WTC11 (cell line): ENCODE measurements at regions not wholly inside any gene's neighbourhood (a gene's known extent, or its start where the extent isn't known, plus 50 kb on each side); places are given as distances from the start of the nearest gene placed in this dataset.

Experiments
- ATAC-seq: fragments of 200-7000 bp; cut with Tn5 transposase; 2 replicates; pipeline ENCODE4 v1.10.0; 2021; ENCODE audit warnings: mild to moderate bottlenecking, moderate library complexity
- CTCF ChIA-PET: fragments of 300-600 bp; sonication (Branson Sonifier 250); formaldehyde crosslinking; loops from one replicate; lab custom pipeline; 2021; ENCODE audit warnings: antibody characterized with exemption; lab: Charles Lee
- POLR2A ChIA-PET: fragments of 350-600 bp; sonication (Branson Sonifier 250); formaldehyde crosslinking; loops from one replicate; lab custom pipeline; 2021; ENCODE audit warnings: antibody characterized with exemption; lab: Charles Lee
- DNase-seq: peaks from one replicate; pipeline ENCODE4 v3.0.0; 2021; ENCODE audit warnings: low spot score
- H3K27ac Mint-ChIP-seq: 2 replicates; pipeline ENCODE4 v1.8.0; 2021; ENCODE audit warnings: mixed read lengths
- H3K27me3 Mint-ChIP-seq: 2 replicates; pipeline ENCODE4 v1.8.0; 2021; ENCODE audit warnings: low read depth, mild to moderate bottlenecking, moderate library complexity, mixed read lengths
- H3K36me3 Mint-ChIP-seq: 2 replicates; pipeline ENCODE4 v1.8.0; 2021; ENCODE audit warnings: mixed read lengths
- H3K4me1 Mint-ChIP-seq: 2 replicates; pipeline ENCODE4 v1.8.0; 2022; ENCODE audit warnings: mixed read lengths
- H3K4me3 Mint-ChIP-seq: 2 replicates; pipeline ENCODE4 v1.8.0; 2021; ENCODE audit warnings: mild to moderate bottlenecking, moderate library complexity, mixed read lengths
- H3K9me3 Mint-ChIP-seq: 2 replicates; pipeline ENCODE4 v1.8.0; 2021; ENCODE audit warnings: mixed read lengths
- CREM ChIP-seq: sonication (generic); formaldehyde crosslinking; IDR thresholded peaks from 2 replicates; pipeline ENCODE4 v1.8.1; 2022; ENCODE audit warnings: mild to moderate bottlenecking, missing genetic modification reagents, moderate library complexity
- ELF4 ChIP-seq: sonication (generic); formaldehyde crosslinking; IDR thresholded peaks from 2 replicates; pipeline ENCODE4 v1.8.1; 2022; ENCODE audit warnings: low read depth, mild to moderate bottlenecking, moderate library complexity, missing genetic modification reagents
- EMX1 ChIP-seq: fragments of 250-450 bp; sonication (Bioruptor Pico); IDR thresholded peaks from 2 replicates; pipeline ENCODE4 v1.8.0; 2021; ENCODE audit warnings: mild to moderate bottlenecking
- ESRRA ChIP-seq: sonication (generic); formaldehyde crosslinking; IDR thresholded peaks from 2 replicates; pipeline ENCODE4 v1.8.1; 2022; ENCODE audit warnings: mild to moderate bottlenecking, missing genetic modification reagents, borderline replicate concordance
- ETV6 ChIP-seq: sonication (generic); formaldehyde crosslinking; IDR thresholded peaks from 2 replicates; pipeline ENCODE4 v1.8.1; 2022; ENCODE audit warnings: mild to moderate bottlenecking, missing genetic modification reagents
- FOXP1 ChIP-seq: sonication (generic); formaldehyde crosslinking; IDR thresholded peaks from 2 replicates; pipeline ENCODE4 v1.8.0; 2022; ENCODE audit warnings: missing genetic modification reagents, mild to moderate bottlenecking, moderate library complexity, borderline replicate concordance
- GABPB1 ChIP-seq: sonication (generic); formaldehyde crosslinking; IDR thresholded peaks from 2 replicates; pipeline ENCODE4 v1.8.1; 2023; ENCODE audit warnings: mild to moderate bottlenecking, missing genetic modification reagents
- GRHL2 ChIP-seq: fragments of 250-450 bp; sonication (Bioruptor Pico); IDR thresholded peaks from 2 replicates; pipeline ENCODE4 v1.8.0; 2022; ENCODE audit warnings: mild to moderate bottlenecking, moderate library complexity; ENCODE audit not compliant: insufficient replicate concordance, severe bottlenecking
- KAT7 ChIP-seq: sonication (generic); formaldehyde crosslinking; IDR thresholded peaks from 2 replicates; pipeline ENCODE4 v1.8.1; 2023; ENCODE audit warnings: missing genetic modification reagents, mild to moderate bottlenecking, borderline replicate concordance
- MYBL2 ChIP-seq: sonication (generic); formaldehyde crosslinking; IDR thresholded peaks from 2 replicates; pipeline ENCODE4 v1.8.1; 2023; ENCODE audit warnings: mild to moderate bottlenecking, moderate library complexity, missing genetic modification reagents
- NFYB ChIP-seq: sonication (generic); formaldehyde crosslinking; conservative IDR thresholded peaks from 2 replicates; pipeline ENCODE4 v1.8.0; 2022; ENCODE audit warnings: low read depth, missing genetic modification reagents
- PRRX2 ChIP-seq: fragments of 250-450 bp; sonication (Bioruptor Pico); IDR thresholded peaks from 2 replicates; pipeline ENCODE4 v1.8.0; 2021; ENCODE audit warnings: mild to moderate bottlenecking
- TEAD1 ChIP-seq: sonication (generic); formaldehyde crosslinking; IDR thresholded peaks from 2 replicates; pipeline ENCODE4 v1.8.0; 2022; ENCODE audit warnings: mild to moderate bottlenecking, missing genetic modification reagents
- TEAD4 ChIP-seq: sonication (generic); formaldehyde crosslinking; IDR thresholded peaks from 2 replicates; pipeline ENCODE4 v1.8.0; 2022; ENCODE audit warnings: mild to moderate bottlenecking, missing genetic modification reagents
- ZNF219 ChIP-seq: sonication (generic); formaldehyde crosslinking; IDR thresholded peaks from 2 replicates; pipeline ENCODE4 v1.8.0; 2023; ENCODE audit warnings: missing genetic modification reagents, mild to moderate bottlenecking, borderline replicate concordance
- ZNF263 ChIP-seq: sonication (generic); formaldehyde crosslinking; IDR thresholded peaks from 2 replicates; pipeline ENCODE4 v1.8.1; 2022; ENCODE audit warnings: low read depth, mild to moderate bottlenecking, moderate library complexity, missing genetic modification reagents
- ZNF423 ChIP-seq: fragments of 250-450 bp; sonication (Bioruptor Pico); IDR thresholded peaks from 2 replicates; pipeline ENCODE4 v2.1.2; 2022; ENCODE audit warnings: mild to moderate bottlenecking, moderate library complexity
- TF ChIP-seq, protein P1 (sequence below): sonication (generic); formaldehyde crosslinking; IDR thresholded peaks from 2 replicates; pipeline ENCODE4 v1.8.1; 2022; ENCODE audit warnings: missing genetic modification reagents, borderline replicate concordance
- TF ChIP-seq, protein P2 (sequence below): sonication (generic); formaldehyde crosslinking; IDR thresholded peaks from 2 replicates; pipeline ENCODE4 v1.8.0; 2022; ENCODE audit warnings: mild to moderate bottlenecking, missing genetic modification reagents
- TF ChIP-seq, protein P3 (sequence below): sonication (generic); formaldehyde crosslinking; IDR thresholded peaks from 2 replicates; pipeline ENCODE4 v1.8.1; 2022; ENCODE audit warnings: low read depth, missing genetic modification reagents, borderline replicate concordance
- TF ChIP-seq, protein P4 (sequence below): fragments of 250-450 bp; sonication (Bioruptor Pico); IDR thresholded peaks from 2 replicates; pipeline ENCODE4 v1.8.0; 2021; ENCODE audit warnings: mild to moderate bottlenecking
- TF ChIP-seq, protein P5 (sequence below): sonication (generic); formaldehyde crosslinking; IDR thresholded peaks from 2 replicates; pipeline ENCODE4 v1.8.1; 2023; ENCODE audit warnings: mild to moderate bottlenecking, missing genetic modification reagents
- TF ChIP-seq, protein P6 (sequence below): sonication (generic); formaldehyde crosslinking; IDR thresholded peaks from 2 replicates; pipeline ENCODE4 v1.8.0; 2023; ENCODE audit warnings: missing genetic modification reagents
- TF ChIP-seq, protein P7 (sequence below): sonication (generic); formaldehyde crosslinking; IDR thresholded peaks from 2 replicates; pipeline ENCODE4 v1.8.0; 2023; ENCODE audit warnings: missing genetic modification reagents, mild to moderate bottlenecking, borderline replicate concordance

DNA sequence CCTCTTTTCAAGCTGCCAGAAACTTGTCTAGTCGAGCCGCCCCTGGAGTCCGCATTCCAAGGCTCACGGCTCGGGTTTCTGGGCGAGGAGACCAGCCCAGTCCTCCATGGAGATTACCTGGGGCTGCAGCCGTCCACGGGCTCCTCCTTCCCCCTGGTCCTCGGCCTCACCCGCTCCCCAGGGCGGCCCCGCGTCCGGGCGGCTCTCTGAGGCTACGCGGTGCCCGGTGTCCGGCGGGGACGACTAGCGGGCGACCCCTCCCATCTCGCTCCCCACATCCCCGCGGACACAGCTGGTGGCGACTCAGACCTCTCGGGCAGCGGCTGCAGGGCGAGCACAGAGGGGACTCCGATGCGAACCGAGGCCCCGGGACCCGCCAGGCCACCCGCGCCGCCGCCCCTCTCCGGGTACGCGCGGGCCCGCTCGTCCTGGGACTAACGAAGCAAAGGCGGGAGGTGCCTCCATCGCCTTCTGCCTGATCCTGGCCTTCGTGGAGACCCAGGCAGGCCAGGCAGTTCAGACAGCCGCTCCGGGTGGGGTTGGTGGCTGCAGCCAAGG is 159.4 kb downstream of the TRAM1L1 start:
- peak overlapping the region; percentile 70 for H3K4me3 Mint-ChIP-seq
- ATAC-seq (peak; percentile 88), DNase-seq (peak; percentile 73)
- H3K27me3 Mint-ChIP-seq, result peaks cover 14% of the 10 kb centered on the region
- ChIA-PET CTCF (no interaction called here), POLR2A (interaction anchor here (0.5 kb wide), 1 partner anchor 131 kb away, joined by 4 read pairs; no protein-coding TSS in a partner anchor)
- no peaks in the 10 kb centered on the region for H3K36me3 Mint-ChIP-seq
- peaks cover 3% of the 10 kb centered on the region; the same call in 1 of the 2 replicates for H3K9me3 Mint-ChIP-seq
- H3K4me1 Mint-ChIP-seq, result peaks cover 15% of the 10 kb centered on the region
- no peak overlapping the region for H3K27ac Mint-ChIP-seq
- TF ChIP-seq EMX1 (CRISPR knock-in tag), result no peak
- TF ChIP-seq KAT7 (CRISPR knock-in tag), result 0 out of 2 replicates have a peak, but pooled peaks have one; percentile 72
- TF ChIP-seq MYBL2, result peak; percentile 32; the same call in 1 of the 2 replicates
- no peak for TF ChIP-seq ZNF263 (CRISPR knock-in tag)
- no peak for TF ChIP-seq GRHL2
- no peak for TF ChIP-seq PRRX2
- 0 out of 2 replicates have a peak, but pooled peaks have one; percentile 7 for TF ChIP-seq NFYB
- TF ChIP-seq, protein P1, sequence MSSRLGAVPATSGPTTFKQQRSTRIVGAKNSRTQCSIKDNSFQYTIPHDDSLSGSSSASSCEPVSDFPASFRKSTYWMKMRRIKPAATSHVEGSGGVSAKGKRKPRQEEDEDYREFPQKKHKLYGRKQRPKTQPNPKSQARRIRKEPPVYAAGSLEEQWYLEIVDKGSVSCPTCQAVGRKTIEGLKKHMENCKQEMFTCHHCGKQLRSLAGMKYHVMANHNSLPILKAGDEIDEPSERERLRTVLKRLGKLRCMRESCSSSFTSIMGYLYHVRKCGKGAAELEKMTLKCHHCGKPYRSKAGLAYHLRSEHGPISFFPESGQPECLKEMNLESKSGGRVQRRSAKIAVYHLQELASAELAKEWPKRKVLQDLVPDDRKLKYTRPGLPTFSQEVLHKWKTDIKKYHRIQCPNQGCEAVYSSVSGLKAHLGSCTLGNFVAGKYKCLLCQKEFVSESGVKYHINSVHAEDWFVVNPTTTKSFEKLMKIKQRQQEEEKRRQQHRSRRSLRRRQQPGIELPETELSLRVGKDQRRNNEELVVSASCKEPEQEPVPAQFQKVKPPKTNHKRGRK (CRISPR knock-in tag), result no peak
- TF ChIP-seq TEAD1 (CRISPR knock-in tag), result 0 out of 2 replicates have a peak, but pooled peaks have one; percentile 21
- TF ChIP-seq, protein P2, sequence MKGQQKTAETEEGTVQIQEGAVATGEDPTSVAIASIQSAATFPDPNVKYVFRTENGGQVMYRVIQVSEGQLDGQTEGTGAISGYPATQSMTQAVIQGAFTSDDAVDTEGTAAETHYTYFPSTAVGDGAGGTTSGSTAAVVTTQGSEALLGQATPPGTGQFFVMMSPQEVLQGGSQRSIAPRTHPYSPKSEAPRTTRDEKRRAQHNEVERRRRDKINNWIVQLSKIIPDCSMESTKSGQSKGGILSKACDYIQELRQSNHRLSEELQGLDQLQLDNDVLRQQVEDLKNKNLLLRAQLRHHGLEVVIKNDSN (CRISPR knock-in tag), result peak; percentile 31; the same call in 1 of the 2 replicates
- peak; percentile 63; the same call in 1 of the 2 replicates for TF ChIP-seq CREM
- no peak for TF ChIP-seq ESRRA
- TF ChIP-seq, protein P3, sequence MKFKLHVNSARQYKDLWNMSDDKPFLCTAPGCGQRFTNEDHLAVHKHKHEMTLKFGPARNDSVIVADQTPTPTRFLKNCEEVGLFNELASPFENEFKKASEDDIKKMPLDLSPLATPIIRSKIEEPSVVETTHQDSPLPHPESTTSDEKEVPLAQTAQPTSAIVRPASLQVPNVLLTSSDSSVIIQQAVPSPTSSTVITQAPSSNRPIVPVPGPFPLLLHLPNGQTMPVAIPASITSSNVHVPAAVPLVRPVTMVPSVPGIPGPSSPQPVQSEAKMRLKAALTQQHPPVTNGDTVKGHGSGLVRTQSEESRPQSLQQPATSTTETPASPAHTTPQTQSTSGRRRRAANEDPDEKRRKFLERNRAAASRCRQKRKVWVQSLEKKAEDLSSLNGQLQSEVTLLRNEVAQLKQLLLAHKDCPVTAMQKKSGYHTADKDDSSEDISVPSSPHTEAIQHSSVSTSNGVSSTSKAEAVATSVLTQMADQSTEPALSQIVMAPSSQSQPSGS, result no peak
- 0 out of 2 replicates have a peak, but pooled peaks have one; percentile 26 for TF ChIP-seq ZNF219
- TF ChIP-seq GABPB1 (CRISPR knock-in tag), result no peak
- no peak for TF ChIP-seq ELF4 (CRISPR knock-in tag)
- TF ChIP-seq, protein P4, sequence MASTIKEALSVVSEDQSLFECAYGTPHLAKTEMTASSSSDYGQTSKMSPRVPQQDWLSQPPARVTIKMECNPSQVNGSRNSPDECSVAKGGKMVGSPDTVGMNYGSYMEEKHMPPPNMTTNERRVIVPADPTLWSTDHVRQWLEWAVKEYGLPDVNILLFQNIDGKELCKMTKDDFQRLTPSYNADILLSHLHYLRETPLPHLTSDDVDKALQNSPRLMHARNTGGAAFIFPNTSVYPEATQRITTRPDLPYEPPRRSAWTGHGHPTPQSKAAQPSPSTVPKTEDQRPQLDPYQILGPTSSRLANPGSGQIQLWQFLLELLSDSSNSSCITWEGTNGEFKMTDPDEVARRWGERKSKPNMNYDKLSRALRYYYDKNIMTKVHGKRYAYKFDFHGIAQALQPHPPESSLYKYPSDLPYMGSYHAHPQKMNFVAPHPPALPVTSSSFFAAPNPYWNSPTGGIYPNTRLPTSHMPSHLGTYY (CRISPR knock-in tag), result no peak
- TF ChIP-seq, protein P5, sequence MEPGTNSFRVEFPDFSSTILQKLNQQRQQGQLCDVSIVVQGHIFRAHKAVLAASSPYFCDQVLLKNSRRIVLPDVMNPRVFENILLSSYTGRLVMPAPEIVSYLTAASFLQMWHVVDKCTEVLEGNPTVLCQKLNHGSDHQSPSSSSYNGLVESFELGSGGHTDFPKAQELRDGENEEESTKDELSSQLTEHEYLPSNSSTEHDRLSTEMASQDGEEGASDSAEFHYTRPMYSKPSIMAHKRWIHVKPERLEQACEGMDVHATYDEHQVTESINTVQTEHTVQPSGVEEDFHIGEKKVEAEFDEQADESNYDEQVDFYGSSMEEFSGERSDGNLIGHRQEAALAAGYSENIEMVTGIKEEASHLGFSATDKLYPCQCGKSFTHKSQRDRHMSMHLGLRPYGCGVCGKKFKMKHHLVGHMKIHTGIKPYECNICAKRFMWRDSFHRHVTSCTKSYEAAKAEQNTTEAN (CRISPR knock-in tag), result 0 out of 2 replicates have a peak, but pooled peaks have one; percentile 37
- peak; percentile 38; the same call in 1 of the 2 replicates for TF ChIP-seq ZNF423
- no peak for TF ChIP-seq TEAD4
- TF ChIP-seq, protein P6, sequence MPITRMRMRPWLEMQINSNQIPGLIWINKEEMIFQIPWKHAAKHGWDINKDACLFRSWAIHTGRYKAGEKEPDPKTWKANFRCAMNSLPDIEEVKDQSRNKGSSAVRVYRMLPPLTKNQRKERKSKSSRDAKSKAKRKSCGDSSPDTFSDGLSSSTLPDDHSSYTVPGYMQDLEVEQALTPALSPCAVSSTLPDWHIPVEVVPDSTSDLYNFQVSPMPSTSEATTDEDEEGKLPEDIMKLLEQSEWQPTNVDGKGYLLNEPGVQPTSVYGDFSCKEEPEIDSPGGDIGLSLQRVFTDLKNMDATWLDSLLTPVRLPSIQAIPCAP (CRISPR knock-in tag), result no peak
- no peak for TF ChIP-seq ETV6
- 0 out of 2 replicates have a peak, but pooled peaks have one; percentile 45 for TF ChIP-seq FOXP1 (CRISPR knock-in tag)
- TF ChIP-seq, protein P7, sequence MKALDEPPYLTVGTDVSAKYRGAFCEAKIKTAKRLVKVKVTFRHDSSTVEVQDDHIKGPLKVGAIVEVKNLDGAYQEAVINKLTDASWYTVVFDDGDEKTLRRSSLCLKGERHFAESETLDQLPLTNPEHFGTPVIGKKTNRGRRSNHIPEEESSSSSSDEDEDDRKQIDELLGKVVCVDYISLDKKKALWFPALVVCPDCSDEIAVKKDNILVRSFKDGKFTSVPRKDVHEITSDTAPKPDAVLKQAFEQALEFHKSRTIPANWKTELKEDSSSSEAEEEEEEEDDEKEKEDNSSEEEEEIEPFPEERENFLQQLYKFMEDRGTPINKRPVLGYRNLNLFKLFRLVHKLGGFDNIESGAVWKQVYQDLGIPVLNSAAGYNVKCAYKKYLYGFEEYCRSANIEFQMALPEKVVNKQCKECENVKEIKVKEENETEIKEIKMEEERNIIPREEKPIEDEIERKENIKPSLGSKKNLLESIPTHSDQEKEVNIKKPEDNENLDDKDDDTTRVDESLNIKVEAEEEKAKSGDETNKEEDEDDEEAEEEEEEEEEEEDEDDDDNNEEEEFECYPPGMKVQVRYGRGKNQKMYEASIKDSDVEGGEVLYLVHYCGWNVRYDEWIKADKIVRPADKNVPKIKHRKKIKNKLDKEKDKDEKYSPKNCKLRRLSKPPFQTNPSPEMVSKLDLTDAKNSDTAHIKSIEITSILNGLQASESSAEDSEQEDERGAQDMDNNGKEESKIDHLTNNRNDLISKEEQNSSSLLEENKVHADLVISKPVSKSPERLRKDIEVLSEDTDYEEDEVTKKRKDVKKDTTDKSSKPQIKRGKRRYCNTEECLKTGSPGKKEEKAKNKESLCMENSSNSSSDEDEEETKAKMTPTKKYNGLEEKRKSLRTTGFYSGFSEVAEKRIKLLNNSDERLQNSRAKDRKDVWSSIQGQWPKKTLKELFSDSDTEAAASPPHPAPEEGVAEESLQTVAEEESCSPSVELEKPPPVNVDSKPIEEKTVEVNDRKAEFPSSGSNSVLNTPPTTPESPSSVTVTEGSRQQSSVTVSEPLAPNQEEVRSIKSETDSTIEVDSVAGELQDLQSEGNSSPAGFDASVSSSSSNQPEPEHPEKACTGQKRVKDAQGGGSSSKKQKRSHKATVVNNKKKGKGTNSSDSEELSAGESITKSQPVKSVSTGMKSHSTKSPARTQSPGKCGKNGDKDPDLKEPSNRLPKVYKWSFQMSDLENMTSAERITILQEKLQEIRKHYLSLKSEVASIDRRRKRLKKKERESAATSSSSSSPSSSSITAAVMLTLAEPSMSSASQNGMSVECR (CRISPR knock-in tag), result no peak
